Testis (tissue), 2 donors: ENCODE measurements at regions not wholly inside any gene's neighbourhood (a gene's known extent, or its start where the extent isn't known, plus 50 kb on each side); places are given as distances from the start of the nearest gene placed in this dataset.

ENCODE experiments used
- POLR2A ChIP-seq: fragments of 450-650 bp; IDR thresholded peaks from one replicate; pipeline ENCODE4 v1.6.1; 2017; ENCODE audit warnings: antibody characterized with exemption, mild to moderate bottlenecking, moderate library complexity
- TF ChIP-seq, protein P1 (sequence below), 3 experiments: fragments of 450-650 bp in 2 of 3; fragments of 200-600 bp in 1 of 3; sonication (generic) in 1 of 3; IDR thresholded peaks; one replicate each; pipeline ENCODE4 v1.5.1; 2016 to 2019; ENCODE audit warnings: antibody characterized with exemption in 3 of 3, mild to moderate bottlenecking in 2 of 3, moderate library complexity in 1 of 3

DNA sequence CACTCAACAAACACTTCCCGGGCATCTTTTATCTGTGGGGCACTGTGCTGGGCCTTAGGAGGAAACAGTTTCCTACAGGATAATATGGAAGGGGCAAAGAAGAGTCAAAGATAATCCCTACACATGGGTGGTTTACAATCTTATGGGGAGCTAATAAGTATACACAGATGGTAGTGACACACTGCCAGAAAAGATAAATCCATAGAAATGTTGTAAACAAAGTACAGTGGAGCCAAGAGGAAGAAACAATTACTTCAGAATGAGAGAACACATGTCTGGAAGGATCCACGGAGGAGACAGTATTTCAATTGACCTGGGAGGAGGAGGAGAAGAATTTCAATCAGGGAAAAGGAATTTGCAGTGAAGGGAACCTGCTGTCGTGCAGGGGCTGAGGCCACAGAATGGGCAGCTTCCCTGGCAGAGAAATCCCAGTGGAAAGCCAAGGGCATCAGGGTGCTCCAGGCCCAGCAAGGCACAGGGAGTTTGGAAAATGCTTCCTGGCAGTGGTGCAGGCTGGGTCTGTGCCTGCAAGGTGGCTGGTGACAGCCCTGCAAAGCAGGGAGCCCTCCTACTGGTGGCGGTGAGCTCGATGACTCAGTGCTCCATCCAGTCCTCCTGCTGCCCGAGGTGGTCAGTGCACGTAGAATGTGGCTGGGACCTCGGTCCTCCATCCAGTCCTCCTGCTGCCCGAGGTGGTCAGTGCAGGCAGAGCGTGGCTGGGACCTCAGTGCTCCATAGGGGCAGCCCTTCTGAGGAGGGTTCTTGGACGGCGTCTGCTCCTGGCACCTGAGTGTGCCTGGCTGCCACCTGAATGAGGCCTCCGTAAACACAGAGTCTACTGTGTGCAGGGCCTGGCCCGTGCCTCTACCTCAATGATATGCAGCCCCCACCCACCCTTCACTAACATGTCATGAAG, 444.3 kb upstream of the B3GAT1 start:
- TF ChIP-seq, protein P1, sequence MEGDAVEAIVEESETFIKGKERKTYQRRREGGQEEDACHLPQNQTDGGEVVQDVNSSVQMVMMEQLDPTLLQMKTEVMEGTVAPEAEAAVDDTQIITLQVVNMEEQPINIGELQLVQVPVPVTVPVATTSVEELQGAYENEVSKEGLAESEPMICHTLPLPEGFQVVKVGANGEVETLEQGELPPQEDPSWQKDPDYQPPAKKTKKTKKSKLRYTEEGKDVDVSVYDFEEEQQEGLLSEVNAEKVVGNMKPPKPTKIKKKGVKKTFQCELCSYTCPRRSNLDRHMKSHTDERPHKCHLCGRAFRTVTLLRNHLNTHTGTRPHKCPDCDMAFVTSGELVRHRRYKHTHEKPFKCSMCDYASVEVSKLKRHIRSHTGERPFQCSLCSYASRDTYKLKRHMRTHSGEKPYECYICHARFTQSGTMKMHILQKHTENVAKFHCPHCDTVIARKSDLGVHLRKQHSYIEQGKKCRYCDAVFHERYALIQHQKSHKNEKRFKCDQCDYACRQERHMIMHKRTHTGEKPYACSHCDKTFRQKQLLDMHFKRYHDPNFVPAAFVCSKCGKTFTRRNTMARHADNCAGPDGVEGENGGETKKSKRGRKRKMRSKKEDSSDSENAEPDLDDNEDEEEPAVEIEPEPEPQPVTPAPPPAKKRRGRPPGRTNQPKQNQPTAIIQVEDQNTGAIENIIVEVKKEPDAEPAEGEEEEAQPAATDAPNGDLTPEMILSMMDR (IDR thresholded peaks at IDR 0.05), result no peak
- TF ChIP-seq POLR2A, result no peak
